ENCODE measurements at regions not wholly inside any gene's neighbourhood (a gene's known extent, or its start where the extent isn't known, plus 50 kb on each side); places are given as distances from the start of the nearest gene placed in this dataset.

- TF ChIP-seq CTCF (conservative IDR thresholded peaks at IDR 0.05; ENCODE audit: low read depth, low read length) (no peak), FOS (IDR thresholded peaks at IDR 0.05; ENCODE audit: low read depth, low read length) (no peak), MXI1 (IDR thresholded peaks at IDR 0.05; ENCODE audit: borderline replicate concordance, low read depth, low read length) (no peak), POLR2A (IDR thresholded peaks at IDR 0.05; ENCODE audit: low read depth, low read length) (no peak)
Measured at GRCh38 chr5:114207615-114208014, 154.3 kb upstream of the KCNN2 start.
